ENCODE measurements at regions not wholly inside any gene's neighbourhood (a gene's known extent, or its start where the extent isn't known, plus 50 kb on each side); places are given as distances from the start of the nearest gene placed in this dataset.
A peak's percentile ranks its signal among the peaks of the same experiment; 100 is the strongest.

- DNase-seq (ENCODE audit: low spot score): no peak
Measured at GRCh38 chr1:229111703-229112319, 159.1 kb upstream of the RAB4A start.

- DNase-seq (ENCODE audit: low spot score): no peak
Measured at GRCh38 chr1:229112832-229113548, 157.9 kb upstream of the RAB4A start.

GRCh38 chr1:229114315-229114714 is 156.6 kb upstream of the RAB4A start:
- DNase-seq (ENCODE audit: low spot score): no peak

- DNase-seq (ENCODE audit: low spot score): no peak
Measured at GRCh38 chr1:229114850-229115365, 156.0 kb upstream of the RAB4A start.

GRCh38 chr1:229116114-229116513 is 154.8 kb upstream of the RAB4A start:
- peak; percentile 49 for DNase-seq (ENCODE audit: low spot score)

- peak; percentile 10 for DNase-seq (ENCODE audit: low spot score)
Measured at GRCh38 chr1:229117664-229118300, 153.1 kb upstream of the RAB4A start.

GRCh38 chr1:229118477-229119061 is 152.3 kb upstream of the RAB4A start:
- no peak for DNase-seq (ENCODE audit: low spot score)

- DNase-seq (ENCODE audit: low spot score): no peak
Measured at GRCh38 chr1:229119161-229119560, 151.8 kb upstream of the RAB4A start.

GRCh38 chr1:229119876-229120275 is 151.0 kb upstream of the RAB4A start:
- no peak for DNase-seq (ENCODE audit: low spot score)

GRCh38 chr1:229121845-229122436 is 149.0 kb upstream of the RAB4A start:
- DNase-seq (ENCODE audit: low spot score): no peak

GRCh38 chr1:229122606-229123005 is 148.3 kb upstream of the RAB4A start:
- DNase-seq (ENCODE audit: low spot score): no peak

GRCh38 chr1:229124116-229124515 is 146.8 kb upstream of the RAB4A start:
- DNase-seq (ENCODE audit: low spot score): no peak

- DNase-seq (ENCODE audit: low spot score): no peak
Measured at GRCh38 chr1:229124520-229125124, 146.3 kb upstream of the RAB4A start.

- DNase-seq (ENCODE audit: low spot score): no peak
Measured at GRCh38 chr1:229127301-229127700, 143.6 kb upstream of the RAB4A start.

GRCh38 chr1:229128066-229128608 is 142.8 kb upstream of the RAB4A start:
- DNase-seq (ENCODE audit: low spot score): no peak

GRCh38 chr1:229129301-229130027 is 141.4 kb upstream of the RAB4A start:
- DNase-seq (ENCODE audit: low spot score): no peak

GRCh38 chr1:229130028-229130668 is 140.8 kb upstream of the RAB4A start:
- no peak for DNase-seq (ENCODE audit: low spot score)

GRCh38 chr1:229131243-229132105 is 139.4 kb upstream of the RAB4A start:
- no peak for DNase-seq (ENCODE audit: low spot score)

- DNase-seq (ENCODE audit: low spot score): no peak
Measured at GRCh38 chr1:229132106-229132443, 138.8 kb upstream of the RAB4A start.

GRCh38 chr1:229132706-229133105 is 138.2 kb upstream of the RAB4A start:
- no peak for DNase-seq (ENCODE audit: low spot score)
